CD14-positive monocyte (primary cell): ENCODE measurements at regions not wholly inside any gene's neighbourhood (a gene's known extent, or its start where the extent isn't known, plus 50 kb on each side); places are given as distances from the start of the nearest gene placed in this dataset.

ENCODE experiments used
- DNase-seq, 3 donors: peaks; one replicate each; pipeline ENCODE4 v3.0.0-alpha.2; 2011 to 2022
- H2AFZ ChIP-seq: 2 replicates; pipeline ENCODE4 v1.6.0; 2012; ENCODE audit warnings: mild to moderate bottlenecking, low read depth, low read length, inconsistent platforms; ENCODE audit not compliant: insufficient read depth, poor library complexity, severe bottlenecking
- H3K27ac ChIP-seq, 2 donors: 1 replicate in 1 of 2; 2 replicates in 1 of 2; pipeline ENCODE4 v1.5.1; 2012 to 2013; ENCODE audit warnings: low read length in 2 of 2, control low read depth in 1 of 2, inconsistent platforms in 1 of 2, low read depth in 1 of 2, mild to moderate bottlenecking in 1 of 2
- H3K27me3 ChIP-seq, 2 donors: one replicate each; pipeline versions ENCODE4 v1.6.0 to v1.6.1; 2011 to 2013; ENCODE audit warnings: low read length in 2 of 2; ENCODE audit not compliant: control insufficient read depth in 2 of 2, insufficient read depth in 2 of 2
- H3K36me3 ChIP-seq, 2 donors: replicated peaks in 1 of 2; 1 replicate in 1 of 2; 2 replicates in 1 of 2; pipeline versions ENCODE4 v1.5.1 to v1.6.1; 2012 to 2013; ENCODE audit warnings: low read length in 2 of 2, control low read depth in 1 of 2, inconsistent platforms in 1 of 2, mild to moderate bottlenecking in 1 of 2; ENCODE audit not compliant: insufficient read depth in 2 of 2, control insufficient read depth in 1 of 2
- H3K4me1 ChIP-seq, 2 donors: 1 replicate in 1 of 2; 2 replicates in 1 of 2; pipeline versions ENCODE4 v1.5.1 to v1.6.1; 2012 to 2013; ENCODE audit warnings: low read length in 2 of 2, control low read depth in 1 of 2, inconsistent platforms in 1 of 2, mild to moderate bottlenecking in 1 of 2, moderate library complexity in 1 of 2; ENCODE audit not compliant: insufficient read depth in 2 of 2, control insufficient read depth in 1 of 2
- H3K4me2 ChIP-seq: replicated peaks from 2 replicates; pipeline ENCODE3; 2012; ENCODE audit warnings: low read length, moderate library complexity, mild to moderate bottlenecking; ENCODE audit not compliant: poor library complexity, severe bottlenecking; ENCODE audit errors: extremely low read depth
- H3K4me3 ChIP-seq, 3 experiments: fragments of 200-600 bp in 1 of 3; sonication (generic) in 1 of 3; replicated peaks in 1 of 3; 1 replicate in 2 of 3; 2 replicates in 1 of 3; pipeline ENCODE4 v1.5.1; 2011 to 2013; ENCODE audit warnings: low read length in 3 of 3, mild to moderate bottlenecking in 3 of 3, control low read depth in 2 of 3, low read depth in 2 of 3, inconsistent platforms in 1 of 3, moderate library complexity in 1 of 3
- H3K79me2 ChIP-seq: 2 replicates; pipeline ENCODE4 v1.6.0; 2012; ENCODE audit warnings: mild to moderate bottlenecking, control low read depth, inconsistent platforms, low read length, moderate library complexity; ENCODE audit not compliant: insufficient read depth
- H3K9ac ChIP-seq: 2 replicates; pipeline ENCODE4 v1.6.0; 2017; ENCODE audit warnings: low read length, mild to moderate bottlenecking; ENCODE audit not compliant: insufficient read depth, poor library complexity, severe bottlenecking
- H3K9me3 ChIP-seq, 2 donors: replicated peaks in 1 of 2; 1 replicate in 1 of 2; 2 replicates in 1 of 2; pipeline versions ENCODE4 v1.5.1 to v1.6.1; 2012 to 2013; ENCODE audit warnings: low read length in 2 of 2, control low read depth in 1 of 2; ENCODE audit not compliant: control insufficient read depth in 1 of 2, insufficient read depth in 1 of 2
- H4K20me1 ChIP-seq: 2 replicates; pipeline ENCODE4 v1.6.0; 2012; ENCODE audit warnings: mild to moderate bottlenecking, low read length, control low read depth, moderate library complexity; ENCODE audit not compliant: insufficient read depth
- H3K27ac Mint-ChIP-seq, 7 donors: one replicate each; pipeline ENCODE4 v1.8.0; 2020; ENCODE audit warnings: mild to moderate bottlenecking in 7 of 7, mixed read lengths in 7 of 7, moderate library complexity in 6 of 7, inconsistent platforms in 2 of 7
- H3K27me3 Mint-ChIP-seq, 3 donors: one replicate each; pipeline ENCODE4 v1.8.0; 2021 to 2022; ENCODE audit warnings: low read depth in 3 of 3, mild to moderate bottlenecking in 3 of 3, mixed read lengths in 3 of 3, moderate library complexity in 3 of 3, inconsistent platforms in 1 of 3
- H3K36me3 Mint-ChIP-seq, 2 donors: one replicate each; pipeline ENCODE4 v1.8.0; 2020; ENCODE audit warnings: mixed read lengths in 2 of 2, inconsistent platforms in 1 of 2, mild to moderate bottlenecking in 1 of 2
- H3K4me1 Mint-ChIP-seq: one replicate; pipeline ENCODE4 v1.8.0; 2020; ENCODE audit warnings: mild to moderate bottlenecking, mixed read lengths
- H3K4me3 Mint-ChIP-seq, 2 donors: one replicate each; pipeline ENCODE4 v1.8.0; 2020; ENCODE audit warnings: mild to moderate bottlenecking in 2 of 2, mixed read lengths in 2 of 2, moderate library complexity in 1 of 2
- H3K9me3 Mint-ChIP-seq, 7 donors: one replicate each; pipeline ENCODE4 v1.8.0; 2020 to 2022; ENCODE audit warnings: mixed read lengths in 7 of 7, mild to moderate bottlenecking in 6 of 7, moderate library complexity in 6 of 7, inconsistent platforms in 2 of 7
- CTCF ChIP-seq: fragments of 200-600 bp; IDR thresholded peaks from one replicate; pipeline ENCODE4 v1.8.0; 2022; ENCODE audit warnings: antibody characterized with exemption, mild to moderate bottlenecking
- WGBS: methylation state at CpG from one replicate; pipeline ENCODE4 v1.1.5; 2013; ENCODE audit warnings: missing lambda C conversion rate; ENCODE audit not compliant: insufficient coverage; 5-methylcytosine and 5-hydroxymethylcytosine counted together
- intact Hi-C, 2 donors: fragments of 100-400 bp; cut with micrococcal nuclease; formaldehyde crosslinking; loops; one replicate each; pipeline versions ENCODE4 v1.15.0 to v1.15.1; 2023

- Mint-ChIP-seq H3K36me3 (no peaks in the 10 kb centered on the region), H3K27ac (peak overlapping the region in 1 of 7 donors; percentile 36), H3K9me3 (no peaks in the 10 kb centered on the region), H3K27me3 (peaks cover 8 to 23% (median 21%) of the 10 kb centered on the region in 3 donors), H3K4me3 (no peak overlapping the region), H3K4me1 (no peaks in the 10 kb centered on the region)
- H3K79me2 ChIP-seq: no peaks in the 10 kb centered on the region
- H3K4me3 ChIP-seq: no peak overlapping the region
- DNase-seq: no peak
- no peak overlapping the region for H3K27ac ChIP-seq
- no peaks in the 10 kb centered on the region for H3K27me3 ChIP-seq
- WGBS: 89% methylated on average over 12 of the region's 21 CpGs
- no peaks in the 10 kb centered on the region for H4K20me1 ChIP-seq
- no peak overlapping the region for H2AFZ ChIP-seq
- H3K9ac ChIP-seq: no peak overlapping the region
- no peaks in the 10 kb centered on the region for H3K36me3 ChIP-seq
- no peak overlapping the region for H3K4me2 ChIP-seq
- H3K9me3 ChIP-seq: no peaks in the 10 kb centered on the region
- no peak for TF ChIP-seq CTCF
- H3K4me1 ChIP-seq: no peaks in the 10 kb centered on the region
- intact Hi-C loops: loop anchor here in 1 of 2 donors (10.0 kb wide), 1 partner anchor 1182 kb away; the partner anchor contains the start of genes FAM217B and PPP1R3D
These were observed 125.5 kb upstream of the CDH4 start for GRCh38 chr20:61126369-61127195.

- no peak for TF ChIP-seq CTCF
- no peaks in the 10 kb centered on the region for H3K79me2 ChIP-seq
- H2AFZ ChIP-seq: no peak overlapping the region
- Mint-ChIP-seq H3K27me3 (peaks cover 11 to 23% (median 21%) of the 10 kb centered on the region in 3 donors), H3K4me3 (no peak overlapping the region), H3K36me3 (no peaks in the 10 kb centered on the region), H3K4me1 (no peaks in the 10 kb centered on the region), H3K27ac (no peak overlapping the region), H3K9me3 (no peaks in the 10 kb centered on the region)
- no peak overlapping the region for H3K4me2 ChIP-seq
- no peaks in the 10 kb centered on the region for H3K36me3 ChIP-seq
- no peak overlapping the region for H3K27ac ChIP-seq
- H3K9me3 ChIP-seq: no peaks in the 10 kb centered on the region
- H4K20me1 ChIP-seq: no peaks in the 10 kb centered on the region
- no peak for DNase-seq
- intact Hi-C loops: loop anchor here in 1 of 2 donors (10.0 kb wide), 1 partner anchor 1183 kb away; the partner anchor contains the start of genes FAM217B and PPP1R3D
- H3K27me3 ChIP-seq: no peaks in the 10 kb centered on the region
- H3K4me3 ChIP-seq: no peak overlapping the region
- no peak overlapping the region for H3K9ac ChIP-seq
- no peaks in the 10 kb centered on the region for H3K4me1 ChIP-seq
- 93% methylated on average over 8 of the region's 12 CpGs for WGBS
These were observed 124.6 kb upstream of the CDH4 start for GRCh38 chr20:61127311-61128039.
